AG04449 (cell line): ENCODE measurements at regions not wholly inside any gene's neighbourhood (a gene's known extent, or its start where the extent isn't known, plus 50 kb on each side); places are given as distances from the start of the nearest gene placed in this dataset.

ENCODE experiments used
- CTCF ChIA-PET: fragments of 350-600 bp; formaldehyde crosslinking; extraction: SDS; loops from one replicate; lab custom pipeline; 2021; ENCODE audit warnings: antibody characterized with exemption; lab: Yijun Ruan, JAX
- POLR2A ChIA-PET: fragments of 400-600, 350-600 bp; formaldehyde crosslinking; extraction: SDS; loops from one replicate; lab custom pipeline; 2020; ENCODE audit warnings: antibody characterized with exemption, inconsistent platforms; lab: Yijun Ruan, JAX
- DNase-seq: peaks from one replicate; pipeline ENCODE4 v3.0.0-alpha.2; 2010; ENCODE audit warnings: low read depth, low spot score
- H3K4me3 ChIP-seq: 2 replicates; pipeline ENCODE4 v1.5.1; 2011; ENCODE audit warnings: low read depth, mild to moderate bottlenecking, control low read depth, low read length
- TF ChIP-seq, protein P1 (sequence below): IDR thresholded peaks from one replicate; pipeline ENCODE4 v1.5.1; 2011; ENCODE audit warnings: mild to moderate bottlenecking, moderate library complexity, low read length, control low read depth, inconsistent platforms; ENCODE audit not compliant: insufficient read depth; ENCODE audit errors: missing control alignments

GRCh38 chr1:200343874-200344273, 66.0 kb downstream of the ZNF281 start:
- POLR2A ChIA-PET: interaction anchor here (0.8 to 1.1 kb wide), 2 partner anchors 13 to 29 kb away, joined by 3 read pairs; no protein-coding TSS in a partner anchor

DNA sequence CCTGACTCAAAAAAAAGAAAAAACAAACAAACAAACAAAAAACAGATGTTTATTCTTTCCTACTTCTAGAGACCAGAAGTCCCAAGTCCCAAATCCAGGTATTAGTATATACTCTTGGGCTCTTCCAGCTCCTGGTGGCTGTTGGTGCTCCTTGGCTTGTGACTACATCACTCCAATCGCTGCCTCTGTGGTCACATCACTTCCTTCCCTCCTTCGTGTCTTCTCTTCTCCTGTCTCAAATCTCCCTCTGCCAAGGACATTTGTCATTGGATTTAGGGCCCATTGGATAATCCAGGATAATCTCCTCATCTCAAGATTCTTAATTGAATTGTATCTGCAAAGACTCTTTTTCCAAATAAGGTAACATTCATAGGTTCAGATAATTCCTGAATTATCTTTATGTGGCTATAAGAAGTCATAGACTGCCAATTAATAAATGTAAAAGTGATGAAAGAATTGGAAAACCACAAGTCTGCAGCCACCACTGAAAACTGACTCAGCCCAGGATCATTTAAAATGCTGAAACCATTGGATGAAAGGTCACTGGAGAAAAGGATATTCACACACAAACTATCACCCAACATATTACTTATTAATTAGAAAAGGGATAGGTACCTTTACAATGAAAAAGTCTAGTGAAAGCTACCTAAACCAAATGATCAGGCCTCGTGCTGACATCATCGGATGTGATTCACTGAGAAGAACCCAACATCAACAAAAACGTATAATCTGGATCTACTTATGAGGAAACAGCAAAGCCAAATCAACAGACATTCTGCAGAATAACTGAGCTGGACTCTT, 67.1 kb downstream of the ZNF281 start:
- DNase-seq: no peak
- POLR2A ChIA-PET: interaction anchor here (0.8 to 1.1 kb wide), 2 partner anchors 14 to 28 kb away, joined by 3 read pairs; no protein-coding TSS in a partner anchor
- TF ChIP-seq, protein P1, sequence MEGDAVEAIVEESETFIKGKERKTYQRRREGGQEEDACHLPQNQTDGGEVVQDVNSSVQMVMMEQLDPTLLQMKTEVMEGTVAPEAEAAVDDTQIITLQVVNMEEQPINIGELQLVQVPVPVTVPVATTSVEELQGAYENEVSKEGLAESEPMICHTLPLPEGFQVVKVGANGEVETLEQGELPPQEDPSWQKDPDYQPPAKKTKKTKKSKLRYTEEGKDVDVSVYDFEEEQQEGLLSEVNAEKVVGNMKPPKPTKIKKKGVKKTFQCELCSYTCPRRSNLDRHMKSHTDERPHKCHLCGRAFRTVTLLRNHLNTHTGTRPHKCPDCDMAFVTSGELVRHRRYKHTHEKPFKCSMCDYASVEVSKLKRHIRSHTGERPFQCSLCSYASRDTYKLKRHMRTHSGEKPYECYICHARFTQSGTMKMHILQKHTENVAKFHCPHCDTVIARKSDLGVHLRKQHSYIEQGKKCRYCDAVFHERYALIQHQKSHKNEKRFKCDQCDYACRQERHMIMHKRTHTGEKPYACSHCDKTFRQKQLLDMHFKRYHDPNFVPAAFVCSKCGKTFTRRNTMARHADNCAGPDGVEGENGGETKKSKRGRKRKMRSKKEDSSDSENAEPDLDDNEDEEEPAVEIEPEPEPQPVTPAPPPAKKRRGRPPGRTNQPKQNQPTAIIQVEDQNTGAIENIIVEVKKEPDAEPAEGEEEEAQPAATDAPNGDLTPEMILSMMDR: no peak
- CTCF ChIA-PET: interaction anchor here (1.1 to 1.7 kb wide), 3 partner anchors 39 to 148 kb away, joined by 3 to 4 read pairs (median 4); no protein-coding TSS in a partner anchor
- H3K4me3 ChIP-seq: no peak overlapping the region

More at GRCh38 chr1:200343874-200344273, 66.0 kb downstream of the ZNF281 start:
- no peak overlapping the region for H3K4me3 ChIP-seq
- DNase-seq: no peak
- TF ChIP-seq, protein P1: no peak
- CTCF ChIA-PET: interaction anchor here (0.6 to 1.7 kb wide), 6 partner anchors 14 to 145 kb away, joined by 3 to 4 read pairs (median 3); no protein-coding TSS in a partner anchor

- TF ChIP-seq, protein P1: no peak
- no peak for DNase-seq
- ChIA-PET POLR2A (no interaction called here), CTCF (interaction anchor here (0.7 to 1.7 kb wide), 7 partner anchors 12 to 654 kb away, joined by 3 to 6 read pairs (median 3); no protein-coding TSS in a partner anchor)
- no peak overlapping the region for H3K4me3 ChIP-seq
Observed at GRCh38 chr1:200338451-200338850, 71.4 kb downstream of the ZNF281 start.

DNA sequence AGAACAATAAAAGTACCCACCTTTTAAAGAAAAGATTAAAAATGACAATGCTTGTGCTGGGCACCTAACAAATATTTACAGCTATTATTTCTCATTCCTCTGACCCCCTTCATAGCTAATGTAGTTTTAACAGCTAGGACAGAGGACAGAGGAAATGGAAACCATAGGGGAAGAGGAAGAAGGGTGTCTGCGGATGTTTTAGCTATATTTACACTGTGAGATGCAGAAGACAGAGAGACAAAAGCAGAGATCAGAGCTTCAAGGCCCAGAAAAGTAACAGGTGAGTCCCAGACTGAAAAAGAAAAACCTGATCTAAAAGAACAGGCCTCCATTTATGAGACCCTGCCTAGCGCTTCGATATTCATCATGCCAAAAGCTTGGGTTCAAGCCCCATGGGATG, 72.0 kb downstream of the ZNF281 start:
- no peak overlapping the region for H3K4me3 ChIP-seq
- POLR2A ChIA-PET: no interaction called here
- CTCF ChIA-PET: interaction anchor here (0.9 to 1.7 kb wide), 6 partner anchors 12 to 653 kb away, joined by 3 to 6 read pairs (median 3); no protein-coding TSS in a partner anchor
- no peak for DNase-seq
- TF ChIP-seq, protein P1: no peak

DNA sequence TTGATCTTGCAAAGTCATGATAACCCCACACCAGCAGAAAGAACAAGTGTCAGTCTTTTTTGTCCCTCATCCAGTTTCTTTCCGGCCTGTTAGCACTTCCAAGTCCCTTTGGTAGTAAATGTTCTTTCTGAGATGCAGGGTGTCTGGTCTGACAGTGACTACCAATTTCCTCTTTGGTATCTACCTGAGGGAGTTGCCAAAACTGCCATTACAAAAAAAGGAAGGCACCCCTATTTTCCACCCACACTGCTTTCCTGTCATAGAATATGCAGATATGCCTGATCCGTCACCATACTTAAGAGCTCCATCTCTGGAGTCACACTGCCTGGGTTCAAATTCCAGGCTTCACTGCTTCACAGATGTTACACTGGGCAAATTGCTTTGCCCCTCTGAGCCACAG, 72.4 kb downstream of the ZNF281 start:
- ChIA-PET CTCF (interaction anchor here (1.1 to 1.7 kb wide), 5 partner anchors 11 to 153 kb away, joined by 3 to 6 read pairs (median 3); no protein-coding TSS in a partner anchor), POLR2A (no interaction called here)
- no peak for DNase-seq
- TF ChIP-seq, protein P1: no peak
- no peak overlapping the region for H3K4me3 ChIP-seq

DNA sequence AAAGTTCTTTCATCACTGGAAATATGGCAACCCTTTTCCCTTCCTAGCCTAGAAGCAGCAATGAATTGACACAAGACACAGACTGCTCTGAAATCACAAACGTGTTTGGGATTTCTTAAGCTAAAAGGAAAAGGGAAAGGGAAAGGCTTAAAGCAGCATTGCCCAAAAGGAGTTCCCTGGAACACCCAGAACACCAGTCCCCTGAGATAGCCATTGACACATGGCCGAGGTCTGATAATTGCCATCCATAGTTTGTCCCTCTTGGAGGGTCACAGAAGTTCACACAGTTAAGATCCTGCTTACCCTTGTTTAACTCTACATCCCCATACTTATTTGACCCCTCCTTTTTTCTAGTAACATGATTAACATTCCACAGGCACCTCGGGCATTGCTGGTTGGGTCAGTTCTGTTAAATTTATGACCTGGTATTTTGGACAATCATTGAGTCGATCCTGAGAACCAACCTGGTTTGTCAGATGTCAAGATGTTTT, 72.9 kb downstream of the ZNF281 start:
- ChIA-PET POLR2A (no interaction called here), CTCF (interaction anchor here (1.7 kb wide), 1 partner anchor 11 kb away, joined by 6 read pairs; no protein-coding TSS in a partner anchor)
- DNase-seq: no peak
- TF ChIP-seq, protein P1: no peak
- no peak overlapping the region for H3K4me3 ChIP-seq
